Keratinocyte (primary cell): ENCODE measurements at regions not wholly inside any gene's neighbourhood (a gene's known extent, or its start where the extent isn't known, plus 50 kb on each side); places are given as distances from the start of the nearest gene placed in this dataset.
"Not testable (repeated sequence)": the region's sequence is repeated elsewhere in the genome, so short reads cannot be mapped to it uniquely, and the experiment has no call there.

ENCODE experiments used
- DNase-seq: peaks from one replicate; pipeline ENCODE4 v3.0.0-alpha.2; 2011; ENCODE audit warnings: low read depth, missing footprints, low spot score
- FAIRE-seq: peaks from 2 replicates; lab custom pipeline; 2011; peaks lifted over from hg19 to GRCh38; lab: Jason Lieb, UNC
- H2AFZ ChIP-seq: 2 replicates; pipeline ENCODE4 v1.6.0; 2012; ENCODE audit warnings: low read length, control low read depth, inconsistent platforms; ENCODE audit not compliant: control insufficient read depth
- H3K27ac ChIP-seq: 2 replicates; pipeline ENCODE4 v1.5.1; 2011; ENCODE audit warnings: low read length; ENCODE audit not compliant: control insufficient read depth, insufficient read depth
- H3K27me3 ChIP-seq: 3 replicates; pipeline ENCODE4 v1.6.0; 2011; ENCODE audit warnings: low read length; ENCODE audit not compliant: control insufficient read depth, insufficient read depth; ENCODE audit errors: extremely low read depth
- H3K36me3 ChIP-seq, 2 experiments: 2 replicates in 1 of 2; 3 replicates in 1 of 2; pipeline ENCODE4 v1.5.1; 2011; ENCODE audit warnings: low read length in 2 of 2, mild to moderate bottlenecking in 1 of 2; ENCODE audit not compliant: control insufficient read depth in 2 of 2, insufficient read depth in 2 of 2; ENCODE audit errors: extremely low read depth in 1 of 2
- H3K4me1 ChIP-seq: 3 replicates; pipeline ENCODE4 v1.5.1; 2011; ENCODE audit warnings: low read length; ENCODE audit not compliant: control insufficient read depth, insufficient read depth; ENCODE audit errors: extremely low read depth
- H3K4me2 ChIP-seq: 3 replicates; pipeline ENCODE4 v1.6.0; 2011; ENCODE audit warnings: low read depth, low read length; ENCODE audit not compliant: control insufficient read depth, insufficient read depth; ENCODE audit errors: extremely low read depth
- H3K4me3 ChIP-seq, 3 experiments: fragments of 200-600 bp in 1 of 3; sonication (generic) in 1 of 3; 2 replicates in 2 of 3; 3 replicates in 1 of 3; pipeline ENCODE4 v1.5.1; 2011 to 2016; ENCODE audit warnings: low read length in 3 of 3, mild to moderate bottlenecking in 3 of 3, control low read depth in 2 of 3, inconsistent platforms in 1 of 3, low read depth in 1 of 3, mixed read lengths in 1 of 3, mixed run types in 1 of 3, moderate library complexity in 1 of 3; ENCODE audit not compliant: control insufficient read depth in 2 of 3, insufficient read depth in 2 of 3; ENCODE audit errors: extremely low read depth in 1 of 3
- H3K79me2 ChIP-seq: 2 replicates; pipeline ENCODE4 v1.6.0; 2012; ENCODE audit warnings: low read length; ENCODE audit not compliant: control insufficient read depth, insufficient read depth
- H3K9ac ChIP-seq: 3 replicates; pipeline ENCODE4 v1.6.0; 2011; ENCODE audit warnings: low read length; ENCODE audit not compliant: control insufficient read depth, insufficient read depth; ENCODE audit errors: extremely low read depth
- H3K9me1 ChIP-seq: 3 replicates; pipeline ENCODE4 v1.6.0; 2011; ENCODE audit warnings: low read length; ENCODE audit not compliant: control insufficient read depth, insufficient read depth; ENCODE audit errors: extremely low read depth
- H3K9me3 ChIP-seq: 2 replicates; pipeline ENCODE4 v1.5.1; 2012; ENCODE audit warnings: low read depth, low read length; ENCODE audit not compliant: control insufficient read depth
- H4K20me1 ChIP-seq: 3 replicates; pipeline ENCODE4 v1.6.0; 2011; ENCODE audit warnings: low read length; ENCODE audit not compliant: control insufficient read depth, insufficient read depth; ENCODE audit errors: extremely low read depth
- CTCF ChIP-seq, 3 experiments: IDR thresholded peaks in 1 of 3; conservative IDR thresholded peaks in 1 of 3; optimal IDR thresholded peaks in 1 of 3; 2 replicates in 2 of 3; 3 replicates in 1 of 3; pipeline versions ENCODE3 to v1.5.1; 2011; ENCODE audit warnings: low read length in 3 of 3, mild to moderate bottlenecking in 3 of 3, moderate library complexity in 2 of 3, control low read depth in 1 of 3, inconsistent platforms in 1 of 3; ENCODE audit not compliant: insufficient read depth in 2 of 3; ENCODE audit errors: extremely low read depth in 1 of 3
- EZH2 ChIP-seq: IDR thresholded peaks from one replicate; pipeline ENCODE4 v1.6.1; 2012; ENCODE audit warnings: inconsistent platforms, mild to moderate bottlenecking, low read length, moderate library complexity
- dilution Hi-C: fragments of 300-500 bp; cut with MboI; formaldehyde crosslinking; loops from one replicate; pipeline ENCODE4 v1.7.0; 2020; ENCODE audit warnings: low sequenced_read_pairs; ENCODE audit not compliant: extremely low pct_ligation_motif_present

GRCh38 chr10:59432207-59432900 is 70.0 kb upstream of the FAM13C start:
- Histone ChIP-seq H3K4me1 (peaks cover 9% of the 10 kb centered on the region), H3K79me2 (no peaks in the 10 kb centered on the region), H3K27me3 (no peaks in the 10 kb centered on the region), H3K9me1 (no peaks in the 10 kb centered on the region), H3K9me3 (no peaks in the 10 kb centered on the region), H3K4me2 (no peak overlapping the region), H3K4me3 (no peak overlapping the region), H4K20me1 (no peaks in the 10 kb centered on the region), H3K9ac (no peak overlapping the region), H3K27ac (no peak overlapping the region), H3K36me3 (no peaks in the 10 kb centered on the region), H2AFZ (no peak overlapping the region)
- TF ChIP-seq CTCF (optimal IDR thresholded peaks at IDR 0.05 in 1 of 3, IDR thresholded peaks at IDR 0.05 in 1 of 3, conservative IDR thresholded peaks at IDR 0.05 in 1 of 3; ENCODE audit: extremely low read depth in 1 of 3, insufficient read depth in 2 of 3, low read length in 3 of 3) (no peak), EZH2 (no peak)
- DNase-seq (peak; percentile 2), FAIRE-seq (peak; percentile 72)
- dilution Hi-C loops, result no loop called here

- not testable (repeated sequence) for FAIRE-seq
These were observed 51.4 kb upstream of the FAM13C start for GRCh38 chr10:59413795-59414194.

More at GRCh38 chr10:59413795-59414194, 51.4 kb upstream of the FAM13C start:
- H3K9me1 ChIP-seq, dilution Hi-C loops, H3K27ac ChIP-seq, H3K9me3 ChIP-seq, H3K9ac ChIP-seq, H4K20me1 ChIP-seq, H3K4me1 ChIP-seq, H2AFZ ChIP-seq, H3K4me3 ChIP-seq, H3K4me2 ChIP-seq, DNase-seq, H3K79me2 ChIP-seq, H3K36me3 ChIP-seq, H3K27me3 ChIP-seq: not testable (repeated sequence)
